Peyer's patch (tissue), 4 donors: ENCODE measurements at regions not wholly inside any gene's neighbourhood (a gene's known extent, or its start where the extent isn't known, plus 50 kb on each side); places are given as distances from the start of the nearest gene placed in this dataset.

Experiments used
- CTCF ChIP-seq, 6 experiments: fragments of 450-650 bp in 4 of 6; fragments of 200-600 bp in 2 of 6; sonication (generic) in 1 of 6; IDR thresholded peaks; one replicate each; pipeline ENCODE4 v1.5.1; 2017 to 2019; ENCODE audit warnings: antibody characterized with exemption in 6 of 6, mild to moderate bottlenecking in 3 of 6, moderate library complexity in 1 of 6
- POLR2A ChIP-seq, 2 donors: fragments of 450-650 bp; IDR thresholded peaks; one replicate each; pipeline ENCODE4 v1.5.1; 2017; ENCODE audit warnings: antibody characterized with exemption in 2 of 2, mild to moderate bottlenecking in 2 of 2, moderate library complexity in 2 of 2

GRCh38 chr10:59448616-59449015, 86.3 kb upstream of the FAM13C start:
- TF ChIP-seq CTCF (IDR thresholded peaks at IDR 0.05) (no peak), POLR2A (IDR thresholded peaks at IDR 0.05) (no peak)
